GM12878 (cell line): ENCODE measurements at regions not wholly inside any gene's neighbourhood (a gene's known extent, or its start where the extent isn't known, plus 50 kb on each side); places are given as distances from the start of the nearest gene placed in this dataset.
A peak's percentile ranks its signal among the peaks of the same experiment; 100 is the strongest.

Source experiments
- ATAC-seq: fragments of 200-7000 bp; cut with Tn5 transposase; 3 replicates; pipeline ENCODE4 v1.9.1; 2020; ENCODE audit warnings: mild to moderate bottlenecking, moderate library complexity
- BruUV-seq: library from RNA; stranded (reverse); fragments of 400-500 nt; replicated peaks from 2 replicates; lab custom pipeline; 2021; lab: Mats Ljungman, UMichigan
- CTCF ChIA-PET: fragments of 300-600 bp; sonication (Branson Sonifier 250); formaldehyde crosslinking; extraction: SDS; loops from one replicate; lab custom pipeline; 2021; ENCODE audit warnings: inconsistent platforms; lab: Yijun Ruan, JAX
- POLR2A ChIA-PET: fragments of 350-600 bp; formaldehyde crosslinking; extraction: SDS; loops from one replicate; lab custom pipeline; 2021; ENCODE audit warnings: inconsistent platforms; lab: Charles Lee
- RAD21 ChIA-PET: fragments of 300-600 bp; sonication (Branson Sonifier 250); formaldehyde crosslinking; loops from one replicate; lab custom pipeline; 2023; ENCODE audit warnings: antibody characterized with exemption; ENCODE audit not compliant: unreplicated experiment; lab: Charles Lee
- SMC1A ChIA-PET: fragments of 300-600 bp; sonication (Branson Sonifier 250); formaldehyde crosslinking; loops from one replicate; lab custom pipeline; 2023; ENCODE audit not compliant: unreplicated experiment, uncharacterized antibody; lab: Charles Lee
- DNase-seq: peaks from one replicate; pipeline ENCODE4 v3.0.0-alpha.2; 2011; ENCODE audit warnings: low read depth, low spot score
- FAIRE-seq: peaks from 3 replicates; lab custom pipeline; 2011; peaks lifted over from hg19 to GRCh38; lab: Jason Lieb, UNC
- H2AFZ ChIP-seq: 2 replicates; pipeline ENCODE4 v1.6.0; 2011; ENCODE audit warnings: low read depth, low read length, control low read depth; ENCODE audit not compliant: control insufficient read depth
- H3K27ac ChIP-seq: 2 replicates; pipeline ENCODE4 v1.5.1; 2011; ENCODE audit warnings: control low read depth; ENCODE audit not compliant: control insufficient read depth, insufficient read depth
- H3K27me3 ChIP-seq, 2 experiments: replicated peaks in 1 of 2; 2 replicates each; pipeline versions ENCODE4 v1.6.0 to v1.6.1; 2011; ENCODE audit warnings: low read length in 1 of 2; ENCODE audit not compliant: control insufficient read depth in 2 of 2, insufficient read depth in 2 of 2
- H3K36me3 ChIP-seq, 2 experiments: 2 replicates each; pipeline ENCODE4 v1.5.1; 2011; ENCODE audit warnings: low read length in 1 of 2; ENCODE audit not compliant: control insufficient read depth in 2 of 2, insufficient read depth in 2 of 2
- H3K4me1 ChIP-seq: 2 replicates; pipeline ENCODE4 v1.6.1; 2011; ENCODE audit warnings: mild to moderate bottlenecking, low read length, moderate library complexity, mixed read lengths; ENCODE audit not compliant: control insufficient read depth, insufficient read depth
- H3K4me2 ChIP-seq: 2 replicates; pipeline ENCODE4 v1.6.0; 2011; ENCODE audit warnings: control low read depth; ENCODE audit not compliant: control insufficient read depth, insufficient read depth
- H3K4me3 ChIP-seq: fragments of 200-600 bp; sonication (generic); 2 replicates; pipeline ENCODE4 v1.5.1; 2016
- H3K79me2 ChIP-seq: 2 replicates; pipeline ENCODE4 v1.6.0; 2011; ENCODE audit warnings: low read length; ENCODE audit not compliant: control insufficient read depth, insufficient read depth
- H3K9ac ChIP-seq: 2 replicates; pipeline ENCODE4 v1.8.0; 2011; ENCODE audit warnings: low read length, control low read depth, mixed read lengths; ENCODE audit not compliant: control insufficient read depth, insufficient read depth
- H3K9me3 ChIP-seq: replicated peaks from 3 replicates; pipeline ENCODE4 v1.5.1; 2011; ENCODE audit warnings: mild to moderate bottlenecking, low read length; ENCODE audit not compliant: control insufficient read depth, insufficient read depth
- H4K20me1 ChIP-seq: 2 replicates; pipeline ENCODE4 v1.6.0; 2011; ENCODE audit not compliant: control insufficient read depth, insufficient read depth
- ESRRA ChIP-seq: IDR thresholded peaks from 2 replicates; pipeline ENCODE4 v1.6.1; 2012; ENCODE audit warnings: mild to moderate bottlenecking, low read length, improper control_type of control experiment
- GATAD2B ChIP-seq: fragments of 450-650 bp; conservative IDR thresholded peaks from 2 replicates; pipeline ENCODE4 v1.6.1; 2017; ENCODE audit warnings: low read depth, mild to moderate bottlenecking, moderate library complexity
- IKZF1 ChIP-seq: fragments of 450-650 bp; conservative IDR thresholded peaks from 2 replicates; pipeline ENCODE4 v1.6.1; 2017; ENCODE audit warnings: antibody characterized with exemption, mild to moderate bottlenecking
- IRF5 ChIP-seq: fragments of 450-650 bp; IDR thresholded peaks from 2 replicates; pipeline ENCODE4 v1.6.1; 2017; ENCODE audit warnings: borderline replicate concordance
- KAT2A ChIP-seq: conservative IDR thresholded peaks from 2 replicates; pipeline ENCODE4 v1.6.1; 2011; ENCODE audit warnings: low read depth, low read length; ENCODE audit not compliant: control insufficient read depth
- PAX8 ChIP-seq: fragments of 450-650 bp; IDR thresholded peaks from 2 replicates; pipeline ENCODE4 v1.6.1; 2017; ENCODE audit warnings: mild to moderate bottlenecking, moderate library complexity
- RAD21 ChIP-seq: IDR thresholded peaks from 2 replicates; pipeline ENCODE4 v1.6.1; 2011; ENCODE audit warnings: mild to moderate bottlenecking, low read depth, low read length, moderate library complexity; ENCODE audit not compliant: insufficient read depth
- RB1 ChIP-seq: fragments of 450-650 bp; formaldehyde crosslinking; IDR thresholded peaks from 2 replicates; pipeline ENCODE4 v1.6.1; 2017; ENCODE audit warnings: mild to moderate bottlenecking, borderline replicate concordance
- SIN3A ChIP-seq: IDR thresholded peaks from 2 replicates; pipeline ENCODE4 v1.6.1; 2012; ENCODE audit warnings: low read depth, low read length, improper control_type of control experiment
- SKIL ChIP-seq: fragments of 450-650 bp; IDR thresholded peaks from 2 replicates; pipeline ENCODE4 v1.6.1; 2017; ENCODE audit warnings: mild to moderate bottlenecking, low read depth, inconsistent platforms; ENCODE audit not compliant: poor library complexity, severe bottlenecking
- SMC3 ChIP-seq: IDR thresholded peaks from 2 replicates; pipeline ENCODE4 v1.6.1; 2011; ENCODE audit warnings: low read length, improper control_type of control experiment, borderline replicate concordance
- WRNIP1 ChIP-seq: IDR thresholded peaks from 2 replicates; pipeline ENCODE4 v1.6.1; 2011; ENCODE audit warnings: low read depth, low read length, improper control_type of control experiment, borderline replicate concordance
- YY1 ChIP-seq: IDR thresholded peaks from 2 replicates; pipeline ENCODE4 v1.6.1; 2011; ENCODE audit warnings: low read depth, mild to moderate bottlenecking, low read length
- WGBS: methylation state at CpG from one replicate; pipeline ENCODE4 v1.1.6; 2016; ENCODE audit warnings: low lambda C conversion rate; ENCODE audit not compliant: insufficient replicate concordance, insufficient coverage; ENCODE audit errors: missing lambda C conversion rate; 5-methylcytosine and 5-hydroxymethylcytosine counted together
- in situ Hi-C: fragments of 300-500 bp; cut with MboI; formaldehyde crosslinking; loops from 9 replicates; pipeline ENCODE4 v1.14.3; 2018; ENCODE audit warnings: mixed read lengths
- intact Hi-C: fragments of 100-400 bp; cut with micrococcal nuclease; formaldehyde crosslinking; loops from one replicate; pipeline ENCODE4 v1.14.2; 2022; ENCODE audit not compliant: unreplicated experiment
- TF ChIP-seq, protein P1 (sequence below): IDR thresholded peaks from 2 replicates; pipeline ENCODE4 v1.6.1; 2012; ENCODE audit warnings: low read depth, low read length, improper control_type of control experiment
- TF ChIP-seq, protein P2 (sequence below): fragments of 450-650 bp; formaldehyde crosslinking; IDR thresholded peaks from 2 replicates; pipeline ENCODE4 v1.4.0; 2022; ENCODE audit warnings: mild to moderate bottlenecking, moderate library complexity

DNA sequence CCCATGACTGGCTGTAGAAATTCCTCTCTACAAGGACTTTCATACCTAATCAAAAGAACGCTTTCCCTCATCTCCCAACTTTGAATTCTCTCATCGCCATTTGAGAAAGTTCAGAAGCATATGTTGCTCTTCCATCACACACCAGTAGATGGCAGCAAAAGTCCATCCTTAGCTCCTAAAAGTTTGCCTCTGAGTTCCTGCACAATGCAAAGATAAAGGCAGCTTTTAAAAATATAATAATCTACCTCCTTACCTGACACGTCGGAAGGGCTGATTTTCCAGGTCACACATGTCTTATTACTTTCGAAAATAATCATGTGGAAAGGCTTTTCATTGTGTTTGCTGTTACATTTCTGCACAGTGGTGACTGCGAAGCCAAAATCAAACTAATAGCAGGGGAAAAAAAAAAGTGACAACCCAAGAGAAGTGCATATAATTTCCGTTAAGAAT, 456.7 kb upstream of the SEL1L start:
- CTCF ChIA-PET, result interaction anchor here (0.5 to 4.6 kb wide), 33 partner anchors 8 to 1372 kb away, joined by 3 to 24 read pairs (median 4); no protein-coding TSS in a partner anchor
- Histone ChIP-seq H3K4me3 (no peak overlapping the region), H3K4me2 (no peak overlapping the region), H3K36me3 (no peaks in the 10 kb centered on the region), H2AFZ (no peak overlapping the region), H3K9ac (no peak overlapping the region), H3K79me2 (no peaks in the 10 kb centered on the region), H4K20me1 (no peaks in the 10 kb centered on the region), H3K27ac (no peak overlapping the region), H3K4me1 (no peaks in the 10 kb centered on the region), H3K27me3 (no peaks in the 10 kb centered on the region), H3K9me3 (no peaks in the 10 kb centered on the region)
- ATAC-seq (peak; percentile 69), FAIRE-seq (peak; percentile 71), DNase-seq (peak; percentile 16)
- BruUV-seq, result no TSS peak
- RAD21 ChIA-PET, result interaction anchor here (1.0 to 4.4 kb wide), 3 partner anchors 62 to 1081 kb away, joined by 4 to 18 read pairs (median 4); no protein-coding TSS in a partner anchor
- in situ Hi-C loops, result loop anchor here (25.0 kb wide), 2 partner anchors 1072 to 1472 kb away; no protein-coding TSS in a partner anchor
- SMC1A ChIA-PET, result interaction anchor here (0.8 to 2.2 kb wide), 15 partner anchors 9 to 1310 kb away, joined by 3 to 10 read pairs (median 3); no protein-coding TSS in a partner anchor
- intact Hi-C loops, result loop anchor here (1.0 to 10.0 kb wide), 8 partner anchors 242 to 1472 kb away; no protein-coding TSS in a partner anchor
- POLR2A ChIA-PET, result no interaction called here
- 11% methylated on average over 7 of the region's 7 CpGs for WGBS
- TF ChIP-seq PAX8 (no peak), SKIL (no peak), ESRRA (no peak), SMC3 (peak; percentile 79), RAD21 (peak; percentile 95), GATAD2B (no peak), YY1 (0 out of 2 replicates have a peak, but pooled peaks have one; percentile 31), WRNIP1 (no peak), KAT2A (no peak), RB1 (no peak), IRF5 (no peak), IKZF1 (no peak), SIN3A (no peak)
- TF ChIP-seq, protein P1, sequence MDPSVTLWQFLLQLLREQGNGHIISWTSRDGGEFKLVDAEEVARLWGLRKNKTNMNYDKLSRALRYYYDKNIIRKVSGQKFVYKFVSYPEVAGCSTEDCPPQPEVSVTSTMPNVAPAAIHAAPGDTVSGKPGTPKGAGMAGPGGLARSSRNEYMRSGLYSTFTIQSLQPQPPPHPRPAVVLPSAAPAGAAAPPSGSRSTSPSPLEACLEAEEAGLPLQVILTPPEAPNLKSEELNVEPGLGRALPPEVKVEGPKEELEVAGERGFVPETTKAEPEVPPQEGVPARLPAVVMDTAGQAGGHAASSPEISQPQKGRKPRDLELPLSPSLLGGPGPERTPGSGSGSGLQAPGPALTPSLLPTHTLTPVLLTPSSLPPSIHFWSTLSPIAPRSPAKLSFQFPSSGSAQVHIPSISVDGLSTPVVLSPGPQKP, result no peak
- TF ChIP-seq, protein P2, sequence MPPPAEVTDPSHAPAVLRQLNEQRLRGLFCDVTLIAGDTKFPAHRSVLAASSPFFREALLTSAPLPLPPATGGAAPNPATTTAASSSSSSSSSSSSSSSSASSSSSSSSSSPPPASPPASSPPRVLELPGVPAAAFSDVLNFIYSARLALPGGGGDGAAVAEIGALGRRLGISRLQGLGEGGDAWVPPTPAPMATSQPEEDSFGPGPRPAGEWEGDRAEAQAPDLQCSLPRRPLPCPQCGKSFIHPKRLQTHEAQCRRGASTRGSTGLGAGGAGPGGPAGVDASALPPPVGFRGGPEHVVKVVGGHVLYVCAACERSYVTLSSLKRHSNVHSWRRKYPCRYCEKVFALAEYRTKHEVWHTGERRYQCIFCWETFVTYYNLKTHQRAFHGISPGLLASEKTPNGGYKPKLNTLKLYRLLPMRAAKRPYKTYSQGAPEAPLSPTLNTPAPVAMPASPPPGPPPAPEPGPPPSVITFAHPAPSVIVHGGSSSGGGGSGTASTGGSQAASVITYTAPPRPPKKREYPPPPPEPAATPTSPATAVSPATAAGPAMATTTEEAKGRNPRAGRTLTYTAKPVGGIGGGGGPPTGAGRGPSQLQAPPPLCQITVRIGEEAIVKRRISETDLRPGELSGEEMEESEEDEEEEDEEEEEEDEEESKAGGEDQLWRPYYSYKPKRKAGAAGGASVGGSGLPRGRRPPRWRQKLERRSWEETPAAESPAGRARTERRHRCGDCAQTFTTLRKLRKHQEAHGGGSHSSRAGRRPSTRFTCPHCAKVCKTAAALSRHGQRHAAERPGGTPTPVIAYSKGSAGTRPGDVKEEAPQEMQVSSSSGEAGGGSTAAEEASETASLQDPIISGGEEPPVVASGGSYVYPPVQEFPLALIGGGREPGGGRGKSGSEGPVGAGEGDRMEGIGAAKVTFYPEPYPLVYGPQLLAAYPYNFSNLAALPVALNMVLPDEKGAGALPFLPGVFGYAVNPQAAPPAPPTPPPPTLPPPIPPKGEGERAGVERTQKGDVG (CRISPR knock-in tag), result no peak
